CD14-positive monocyte (primary cell): ENCODE measurements at regions not wholly inside any gene's neighbourhood (a gene's known extent, or its start where the extent isn't known, plus 50 kb on each side); places are given as distances from the start of the nearest gene placed in this dataset.

ENCODE experiments used
- DNase-seq, 3 donors: peaks; one replicate each; pipeline ENCODE4 v3.0.0-alpha.2; 2011 to 2022
- H2AFZ ChIP-seq: 2 replicates; pipeline ENCODE4 v1.6.0; 2012; ENCODE audit warnings: mild to moderate bottlenecking, low read depth, low read length, inconsistent platforms; ENCODE audit not compliant: insufficient read depth, poor library complexity, severe bottlenecking
- H3K27ac ChIP-seq, 2 donors: 1 replicate in 1 of 2; 2 replicates in 1 of 2; pipeline ENCODE4 v1.5.1; 2012 to 2013; ENCODE audit warnings: low read length in 2 of 2, control low read depth in 1 of 2, inconsistent platforms in 1 of 2, low read depth in 1 of 2, mild to moderate bottlenecking in 1 of 2
- H3K27me3 ChIP-seq, 2 donors: one replicate each; pipeline versions ENCODE4 v1.6.0 to v1.6.1; 2011 to 2013; ENCODE audit warnings: low read length in 2 of 2; ENCODE audit not compliant: control insufficient read depth in 2 of 2, insufficient read depth in 2 of 2
- H3K36me3 ChIP-seq, 2 donors: replicated peaks in 1 of 2; 1 replicate in 1 of 2; 2 replicates in 1 of 2; pipeline versions ENCODE4 v1.5.1 to v1.6.1; 2012 to 2013; ENCODE audit warnings: low read length in 2 of 2, control low read depth in 1 of 2, inconsistent platforms in 1 of 2, mild to moderate bottlenecking in 1 of 2; ENCODE audit not compliant: insufficient read depth in 2 of 2, control insufficient read depth in 1 of 2
- H3K4me1 ChIP-seq, 2 donors: 1 replicate in 1 of 2; 2 replicates in 1 of 2; pipeline versions ENCODE4 v1.5.1 to v1.6.1; 2012 to 2013; ENCODE audit warnings: low read length in 2 of 2, control low read depth in 1 of 2, inconsistent platforms in 1 of 2, mild to moderate bottlenecking in 1 of 2, moderate library complexity in 1 of 2; ENCODE audit not compliant: insufficient read depth in 2 of 2, control insufficient read depth in 1 of 2
- H3K4me2 ChIP-seq: replicated peaks from 2 replicates; pipeline ENCODE3; 2012; ENCODE audit warnings: low read length, moderate library complexity, mild to moderate bottlenecking; ENCODE audit not compliant: poor library complexity, severe bottlenecking; ENCODE audit errors: extremely low read depth
- H3K4me3 ChIP-seq, 3 experiments: fragments of 200-600 bp in 1 of 3; sonication (generic) in 1 of 3; replicated peaks in 1 of 3; 1 replicate in 2 of 3; 2 replicates in 1 of 3; pipeline ENCODE4 v1.5.1; 2011 to 2013; ENCODE audit warnings: low read length in 3 of 3, mild to moderate bottlenecking in 3 of 3, control low read depth in 2 of 3, low read depth in 2 of 3, inconsistent platforms in 1 of 3, moderate library complexity in 1 of 3
- H3K79me2 ChIP-seq: 2 replicates; pipeline ENCODE4 v1.6.0; 2012; ENCODE audit warnings: mild to moderate bottlenecking, control low read depth, inconsistent platforms, low read length, moderate library complexity; ENCODE audit not compliant: insufficient read depth
- H3K9ac ChIP-seq: 2 replicates; pipeline ENCODE4 v1.6.0; 2017; ENCODE audit warnings: low read length, mild to moderate bottlenecking; ENCODE audit not compliant: insufficient read depth, poor library complexity, severe bottlenecking
- H3K9me3 ChIP-seq, 2 donors: replicated peaks in 1 of 2; 1 replicate in 1 of 2; 2 replicates in 1 of 2; pipeline versions ENCODE4 v1.5.1 to v1.6.1; 2012 to 2013; ENCODE audit warnings: low read length in 2 of 2, control low read depth in 1 of 2; ENCODE audit not compliant: control insufficient read depth in 1 of 2, insufficient read depth in 1 of 2
- H4K20me1 ChIP-seq: 2 replicates; pipeline ENCODE4 v1.6.0; 2012; ENCODE audit warnings: mild to moderate bottlenecking, low read length, control low read depth, moderate library complexity; ENCODE audit not compliant: insufficient read depth
- H3K27ac Mint-ChIP-seq, 7 donors: one replicate each; pipeline ENCODE4 v1.8.0; 2020; ENCODE audit warnings: mild to moderate bottlenecking in 7 of 7, mixed read lengths in 7 of 7, moderate library complexity in 6 of 7, inconsistent platforms in 2 of 7
- H3K27me3 Mint-ChIP-seq, 3 donors: one replicate each; pipeline ENCODE4 v1.8.0; 2021 to 2022; ENCODE audit warnings: low read depth in 3 of 3, mild to moderate bottlenecking in 3 of 3, mixed read lengths in 3 of 3, moderate library complexity in 3 of 3, inconsistent platforms in 1 of 3
- H3K36me3 Mint-ChIP-seq, 2 donors: one replicate each; pipeline ENCODE4 v1.8.0; 2020; ENCODE audit warnings: mixed read lengths in 2 of 2, inconsistent platforms in 1 of 2, mild to moderate bottlenecking in 1 of 2
- H3K4me1 Mint-ChIP-seq: one replicate; pipeline ENCODE4 v1.8.0; 2020; ENCODE audit warnings: mild to moderate bottlenecking, mixed read lengths
- H3K4me3 Mint-ChIP-seq, 2 donors: one replicate each; pipeline ENCODE4 v1.8.0; 2020; ENCODE audit warnings: mild to moderate bottlenecking in 2 of 2, mixed read lengths in 2 of 2, moderate library complexity in 1 of 2
- H3K9me3 Mint-ChIP-seq, 7 donors: one replicate each; pipeline ENCODE4 v1.8.0; 2020 to 2022; ENCODE audit warnings: mixed read lengths in 7 of 7, mild to moderate bottlenecking in 6 of 7, moderate library complexity in 6 of 7, inconsistent platforms in 2 of 7
- WGBS: methylation state at CpG from one replicate; pipeline ENCODE4 v1.1.5; 2013; ENCODE audit warnings: missing lambda C conversion rate; ENCODE audit not compliant: insufficient coverage; 5-methylcytosine and 5-hydroxymethylcytosine counted together
- intact Hi-C, 2 donors: fragments of 100-400 bp; cut with micrococcal nuclease; formaldehyde crosslinking; loops; one replicate each; pipeline versions ENCODE4 v1.15.0 to v1.15.1; 2023
- TF ChIP-seq, protein P1 (sequence below): fragments of 200-600 bp; IDR thresholded peaks from one replicate; pipeline ENCODE4 v1.8.0; 2022; ENCODE audit warnings: antibody characterized with exemption, mild to moderate bottlenecking

- Histone ChIP-seq H4K20me1 (no peaks in the 10 kb centered on the region), H3K27me3 (no peaks in the 10 kb centered on the region), H3K79me2 (no peaks in the 10 kb centered on the region), H3K4me1 (no peaks in the 10 kb centered on the region), H2AFZ (no peak overlapping the region), H3K27ac (no peak overlapping the region), H3K4me3 (no peak overlapping the region), H3K9ac (no peak overlapping the region), H3K9me3 (no peaks in the 10 kb centered on the region), H3K4me2 (no peak overlapping the region), H3K36me3 (no peaks in the 10 kb centered on the region)
- Mint-ChIP-seq H3K27ac (no peak overlapping the region), H3K4me3 (no peak overlapping the region), H3K9me3 (peaks cover 0 to 2% (median 0%) of the 10 kb centered on the region in 7 donors), H3K27me3 (no peaks in the 10 kb centered on the region), H3K36me3 (no peaks in the 10 kb centered on the region), H3K4me1 (no peaks in the 10 kb centered on the region)
- DNase-seq, result no peak
- WGBS, result no CpG with 5 or more reads among the region's 1 CpG
- intact Hi-C loops, result no loop called here
- TF ChIP-seq, protein P1, sequence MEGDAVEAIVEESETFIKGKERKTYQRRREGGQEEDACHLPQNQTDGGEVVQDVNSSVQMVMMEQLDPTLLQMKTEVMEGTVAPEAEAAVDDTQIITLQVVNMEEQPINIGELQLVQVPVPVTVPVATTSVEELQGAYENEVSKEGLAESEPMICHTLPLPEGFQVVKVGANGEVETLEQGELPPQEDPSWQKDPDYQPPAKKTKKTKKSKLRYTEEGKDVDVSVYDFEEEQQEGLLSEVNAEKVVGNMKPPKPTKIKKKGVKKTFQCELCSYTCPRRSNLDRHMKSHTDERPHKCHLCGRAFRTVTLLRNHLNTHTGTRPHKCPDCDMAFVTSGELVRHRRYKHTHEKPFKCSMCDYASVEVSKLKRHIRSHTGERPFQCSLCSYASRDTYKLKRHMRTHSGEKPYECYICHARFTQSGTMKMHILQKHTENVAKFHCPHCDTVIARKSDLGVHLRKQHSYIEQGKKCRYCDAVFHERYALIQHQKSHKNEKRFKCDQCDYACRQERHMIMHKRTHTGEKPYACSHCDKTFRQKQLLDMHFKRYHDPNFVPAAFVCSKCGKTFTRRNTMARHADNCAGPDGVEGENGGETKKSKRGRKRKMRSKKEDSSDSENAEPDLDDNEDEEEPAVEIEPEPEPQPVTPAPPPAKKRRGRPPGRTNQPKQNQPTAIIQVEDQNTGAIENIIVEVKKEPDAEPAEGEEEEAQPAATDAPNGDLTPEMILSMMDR, result no peak
Measured at GRCh38 chr13:57992416-57992815, 360.9 kb downstream of the PCDH17 start.

GRCh38 chr13:57996717-57997116 lies 365.2 kb downstream of the PCDH17 start:
- no peaks in the 10 kb centered on the region for H3K27me3 ChIP-seq
- no peaks in the 10 kb centered on the region for H3K36me3 ChIP-seq
- H3K27ac ChIP-seq, result no peak overlapping the region
- no peaks in the 10 kb centered on the region for H3K9me3 ChIP-seq
- no peaks in the 10 kb centered on the region for H3K4me1 Mint-ChIP-seq
- H3K9me3 Mint-ChIP-seq, result peaks cover 0 to 4% (median 2%) of the 10 kb centered on the region in 7 donors
- H3K4me3 ChIP-seq, result no peak overlapping the region
- no peaks in the 10 kb centered on the region for H3K79me2 ChIP-seq
- no CpG with 5 or more reads among the region's 1 CpG for WGBS
- no peaks in the 10 kb centered on the region for H4K20me1 ChIP-seq
- no peak overlapping the region for H3K9ac ChIP-seq
- intact Hi-C loops, result no loop called here
- H3K4me2 ChIP-seq, result no peak overlapping the region
- H3K27me3 Mint-ChIP-seq, result peaks cover 0 to 1% (median 0%) of the 10 kb centered on the region in 3 donors
- TF ChIP-seq, protein P1, result no peak
- DNase-seq, result no peak
- H3K4me1 ChIP-seq, result no peaks in the 10 kb centered on the region
- no peak overlapping the region for H3K4me3 Mint-ChIP-seq
- no peak overlapping the region for H2AFZ ChIP-seq
- no peak overlapping the region for H3K27ac Mint-ChIP-seq
- H3K36me3 Mint-ChIP-seq, result no peaks in the 10 kb centered on the region
